GM13977 (cell line): ENCODE measurements at regions not wholly inside any gene's neighbourhood (a gene's known extent, or its start where the extent isn't known, plus 50 kb on each side); places are given as distances from the start of the nearest gene placed in this dataset.

Source experiments
- DNase-seq: peaks from one replicate; pipeline ENCODE4 v3.0.0; 2012; ENCODE audit warnings: low spot score
- CTCF ChIP-seq: IDR thresholded peaks from 2 replicates; pipeline ENCODE4 v1.5.1; 2012; ENCODE audit warnings: mild to moderate bottlenecking, control low read depth; ENCODE audit not compliant: insufficient read depth; ENCODE audit errors: extremely low read depth, missing control alignments
- in situ Hi-C: fragments of 300-500 bp; cut with MboI; formaldehyde crosslinking; loops from one replicate; pipeline ENCODE4 v1.12.0; 2022; ENCODE audit warnings: low sequenced_read_pairs, low pct_unique_long_range_greater_than_20kb, mixed read lengths, inconsistent platforms; ENCODE audit not compliant: unreplicated experiment

- no peak for DNase-seq
- no peak for TF ChIP-seq CTCF
- in situ Hi-C loops: no loop called here
Observed at GRCh38 chr1:25055324-25055780, 125.3 kb upstream of the RUNX3 start.

GRCh38 chr1:25054526-25055323, 124.6 kb upstream of the RUNX3 start:
- in situ Hi-C loops: no loop called here
- no peak for DNase-seq
- TF ChIP-seq CTCF: no peak

- DNase-seq: no peak
- in situ Hi-C loops: no loop called here
Observed at GRCh38 chr1:25053576-25054250, 123.6 kb upstream of the RUNX3 start.

GRCh38 chr1:25051906-25052305, 121.8 kb upstream of the RUNX3 start:
- in situ Hi-C loops: no loop called here
- no peak for TF ChIP-seq CTCF
- DNase-seq: no peak

More at GRCh38 chr1:25053576-25054250, 123.6 kb upstream of the RUNX3 start:
- TF ChIP-seq CTCF: no peak

- no peak for TF ChIP-seq CTCF
- in situ Hi-C loops: no loop called here
- DNase-seq: no peak
Observed at GRCh38 chr1:25051504-25051903, 121.4 kb upstream of the RUNX3 start.

- in situ Hi-C loops: no loop called here
- TF ChIP-seq CTCF: no peak
- DNase-seq: no peak
Observed at GRCh38 chr1:25050165-25050564, 120.1 kb upstream of the RUNX3 start.
